ENCODE measurements at regions not wholly inside any gene's neighbourhood (a gene's known extent, or its start where the extent isn't known, plus 50 kb on each side); places are given as distances from the start of the nearest gene placed in this dataset.

GRCh38 chr6:163756079-163756478 lies 341.6 kb downstream of the QKI start:
- no peak for TF ChIP-seq CTCF (IDR thresholded peaks at IDR 0.05; ENCODE audit: extremely low read depth, missing control alignments)
- peak; percentile 75 for DNase-seq (ENCODE audit: low spot score)

GRCh38 chr6:163754866-163755265 lies 340.3 kb downstream of the QKI start:
- no peak for TF ChIP-seq CTCF (IDR thresholded peaks at IDR 0.05; ENCODE audit: extremely low read depth, missing control alignments)

GRCh38 chr6:163753430-163753829 lies 338.9 kb downstream of the QKI start:
- TF ChIP-seq CTCF (IDR thresholded peaks at IDR 0.05; ENCODE audit: extremely low read depth, missing control alignments): no peak

More at GRCh38 chr6:163754866-163755265, 340.3 kb downstream of the QKI start:
- no peak for DNase-seq (ENCODE audit: low spot score)

GRCh38 chr6:163752446-163752845 lies 337.9 kb downstream of the QKI start:
- TF ChIP-seq CTCF (IDR thresholded peaks at IDR 0.05; ENCODE audit: extremely low read depth, missing control alignments): no peak
- no peak for DNase-seq (ENCODE audit: low spot score)

More at GRCh38 chr6:163753430-163753829, 338.9 kb downstream of the QKI start:
- no peak for DNase-seq (ENCODE audit: low spot score)

- no peak for DNase-seq (ENCODE audit: low spot score)
- TF ChIP-seq CTCF (IDR thresholded peaks at IDR 0.05; ENCODE audit: extremely low read depth, missing control alignments): no peak
These were observed 336.6 kb downstream of the QKI start for GRCh38 chr6:163751032-163751525.

GRCh38 chr6:163750431-163751031 lies 336.0 kb downstream of the QKI start:
- TF ChIP-seq CTCF (IDR thresholded peaks at IDR 0.05; ENCODE audit: extremely low read depth, missing control alignments): no peak
- DNase-seq (ENCODE audit: low spot score): no peak

- TF ChIP-seq CTCF (IDR thresholded peaks at IDR 0.05; ENCODE audit: extremely low read depth, missing control alignments): no peak
- DNase-seq (ENCODE audit: low spot score): no peak
These were observed 334.4 kb downstream of the QKI start for GRCh38 chr6:163748886-163749285.

Measured in GM20000 (cell line).